RPMI8226 (cell line): ENCODE measurements at regions not wholly inside any gene's neighbourhood (a gene's known extent, or its start where the extent isn't known, plus 50 kb on each side); places are given as distances from the start of the nearest gene placed in this dataset.
A peak's percentile ranks its signal among the peaks of the same experiment; 100 is the strongest.

Experiments used
- DNase-seq: peaks from one replicate; pipeline ENCODE4 v3.0.0-alpha.2; 2015

GRCh38 chr1:116234429-116234828 is 123.2 kb downstream of the MAB21L3 start:
- no peak for DNase-seq

DNA sequence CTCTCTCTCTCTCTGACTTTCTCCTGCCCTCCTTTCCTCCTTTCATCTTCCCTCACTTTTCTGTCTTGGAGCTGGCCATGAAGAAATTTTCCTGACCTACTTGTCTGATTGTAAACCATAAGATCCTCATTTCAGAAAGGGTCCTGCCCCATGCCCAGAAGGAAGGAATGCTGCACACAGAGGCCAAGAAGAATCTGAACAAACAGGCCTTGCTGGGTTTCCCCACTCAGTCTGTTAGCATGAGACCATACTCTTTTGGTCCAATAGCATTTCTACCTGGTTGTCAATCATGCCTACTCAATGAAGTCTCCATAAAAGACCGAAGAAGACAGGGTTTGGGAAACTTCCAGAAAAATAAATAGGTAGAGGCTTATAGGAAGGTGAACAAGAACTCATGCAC is 128.7 kb downstream of the MAB21L3 start:
- DNase-seq = no peak

DNA sequence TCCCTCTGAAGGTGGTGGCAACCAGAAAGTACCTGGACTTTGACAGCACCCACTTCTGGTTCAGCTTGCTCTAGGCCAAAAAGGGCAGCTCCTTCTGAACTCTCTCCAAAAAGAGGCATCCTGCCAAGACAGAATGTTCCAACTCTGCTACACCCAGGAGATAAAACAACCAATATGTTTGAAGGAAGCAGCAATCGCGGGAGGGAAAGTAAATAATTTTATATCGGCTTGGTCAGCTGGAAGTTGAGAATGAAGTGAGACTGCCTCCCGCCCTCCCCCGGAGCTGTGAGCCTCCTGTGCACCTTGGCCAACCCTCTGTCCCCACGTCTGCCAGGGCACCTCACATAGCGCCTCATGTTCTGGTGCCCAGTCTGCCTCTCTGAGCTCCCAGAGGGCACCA is 130.3 kb upstream of the ATP1A1 start:
- no peak for DNase-seq

DNA sequence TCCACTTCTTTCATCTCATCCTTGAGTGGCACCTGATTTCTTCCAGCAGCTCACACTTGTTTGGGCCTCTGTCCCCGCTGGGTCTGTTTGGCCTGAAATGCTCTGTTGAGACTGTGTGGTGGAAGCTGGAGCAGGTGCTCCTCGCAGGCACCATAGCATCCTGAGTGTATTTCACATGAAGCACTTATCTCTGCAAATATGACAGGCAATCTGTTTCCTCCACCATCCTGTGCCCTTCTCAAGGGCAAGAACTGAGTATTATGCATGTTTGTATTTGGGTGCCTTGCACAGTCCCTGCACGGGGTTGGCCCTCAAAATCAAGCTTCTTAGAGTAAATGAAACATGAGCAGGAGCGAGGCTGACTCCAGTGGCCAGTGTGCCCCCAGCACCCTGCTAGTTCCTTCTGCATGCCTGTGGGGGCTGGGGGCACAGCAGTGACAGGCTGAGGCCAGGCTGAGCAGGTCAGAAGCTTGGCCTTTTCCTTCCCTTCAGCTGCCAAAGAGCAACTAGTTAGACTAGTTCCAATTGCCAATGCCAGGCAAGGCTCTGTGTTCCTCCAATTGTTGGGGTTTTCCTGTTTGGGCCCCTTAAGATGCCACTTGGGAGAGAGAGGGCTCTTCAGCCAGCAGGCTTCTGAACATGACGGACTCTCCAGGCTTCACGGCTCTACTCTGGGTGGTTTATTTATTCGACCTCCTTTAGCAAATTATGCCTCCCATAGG is 129.6 kb upstream of the ATP1A1 start:
- no peak for DNase-seq

- no peak for DNase-seq
These were observed 126.9 kb upstream of the ATP1A1 start for GRCh38 chr1:116246174-116246573.

- no peak for DNase-seq
These were observed 120.8 kb upstream of the ATP1A1 start for GRCh38 chr1:116252271-116252670.

DNA sequence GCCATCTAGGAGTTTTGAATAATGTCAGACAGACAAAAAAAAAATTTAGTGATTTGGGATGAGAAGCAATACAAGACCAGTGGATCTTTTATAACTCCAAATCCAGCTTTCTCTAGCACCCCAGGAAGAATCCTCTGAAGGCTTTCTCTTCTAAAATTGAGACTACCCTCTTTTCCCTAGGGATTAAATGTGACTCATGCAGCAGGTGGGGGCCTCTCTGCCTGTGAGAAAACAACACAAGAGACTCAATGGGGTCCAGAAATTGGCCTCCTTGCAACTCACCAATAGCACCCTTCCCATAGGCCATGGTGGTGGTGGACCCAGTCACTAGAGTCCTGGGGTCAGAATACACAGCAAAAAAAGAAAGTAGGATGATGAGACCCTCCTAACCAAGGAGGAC is 120.3 kb upstream of the ATP1A1 start:
- DNase-seq = no peak

DNA sequence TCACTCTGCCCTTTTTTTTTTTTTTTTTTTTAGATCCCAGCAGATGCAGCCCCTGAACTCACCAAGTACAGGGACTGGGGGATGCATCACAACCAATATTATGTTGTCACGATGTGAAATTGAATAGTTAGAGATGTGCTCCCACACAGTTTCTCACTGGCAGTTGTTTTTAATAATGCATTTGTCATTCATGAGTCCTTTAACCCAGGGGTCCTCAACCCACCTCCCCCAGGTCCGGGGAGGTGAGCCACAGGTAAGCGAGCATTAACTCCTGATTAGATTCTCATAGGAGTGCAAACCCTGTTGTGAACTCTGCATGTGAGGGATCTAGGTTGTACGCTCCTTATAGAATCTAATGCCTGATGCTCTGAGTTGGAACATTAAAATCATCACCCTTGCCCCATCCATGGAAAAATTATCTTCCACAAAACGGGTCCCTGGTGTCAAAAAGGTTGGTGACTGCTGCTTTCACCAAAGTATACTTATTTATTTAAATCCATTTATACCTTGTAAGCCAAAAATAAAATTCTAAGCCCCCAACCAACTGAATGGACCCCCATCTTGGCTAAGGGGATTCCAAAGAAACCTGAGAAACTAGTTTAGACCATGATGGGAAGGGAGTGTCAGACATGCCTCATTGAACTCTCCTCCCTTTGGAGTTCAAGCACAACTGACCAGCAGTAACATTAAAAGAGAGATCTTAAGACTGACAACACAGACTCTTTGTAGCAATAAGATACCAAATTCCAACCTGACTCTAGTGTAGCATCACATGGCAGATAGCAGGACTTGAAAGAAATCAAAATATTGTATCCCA is 119.3 kb upstream of the ATP1A1 start:
- no peak for DNase-seq

- no peak for DNase-seq
These were observed 118.3 kb upstream of the ATP1A1 start for GRCh38 chr1:116254776-116255175.

GRCh38 chr1:116255486-116256285 is 117.4 kb upstream of the ATP1A1 start:
- DNase-seq = peak; percentile 69

DNA sequence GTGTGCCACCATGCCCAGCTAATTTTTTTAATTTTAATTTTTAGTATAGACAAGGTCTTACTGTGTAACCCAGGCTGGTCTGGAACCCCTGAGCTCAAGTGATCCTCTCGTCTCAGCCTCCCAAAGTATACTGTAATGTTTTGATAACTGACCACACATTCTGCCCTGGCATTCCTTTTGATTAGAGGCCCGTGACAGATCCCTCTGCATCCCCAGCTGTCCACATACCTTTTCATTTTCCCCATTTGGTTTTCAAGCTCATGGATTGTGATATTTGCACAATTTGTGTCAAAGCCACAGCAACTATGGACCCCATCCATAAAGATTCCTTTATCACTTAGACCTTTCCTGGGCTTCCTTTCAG is 116.8 kb upstream of the ATP1A1 start:
- DNase-seq = no peak

GRCh38 chr1:116256875-116257274 is 116.2 kb upstream of the ATP1A1 start:
- no peak for DNase-seq

DNA sequence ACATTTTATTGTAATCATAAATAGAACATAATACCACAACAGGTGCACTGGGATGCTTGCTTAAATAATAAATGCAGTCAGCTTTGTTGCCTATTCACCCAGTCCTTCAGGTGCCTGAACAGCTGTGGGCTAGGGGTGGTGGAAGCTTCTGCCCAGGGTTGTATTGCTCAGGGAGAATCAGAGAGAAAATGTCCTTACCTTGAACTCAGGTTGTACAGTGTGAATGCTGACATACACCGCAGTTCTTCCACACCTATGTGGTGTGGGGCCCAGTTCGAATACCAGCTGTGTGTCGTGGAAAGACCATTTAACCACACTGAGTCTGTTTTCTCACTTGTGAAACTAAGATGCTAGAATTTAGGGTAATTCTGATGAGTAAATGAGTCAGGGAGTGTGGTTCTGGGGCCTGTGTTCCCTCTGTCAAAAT is 115.7 kb upstream of the ATP1A1 start:
- peak; percentile 85 for DNase-seq

GRCh38 chr1:116257836-116258235 is 115.2 kb upstream of the ATP1A1 start:
- DNase-seq = no peak

- no peak for DNase-seq
These were observed 114.2 kb upstream of the ATP1A1 start for GRCh38 chr1:116258668-116259419.

- DNase-seq = peak; percentile 9
These were observed 113.4 kb upstream of the ATP1A1 start for GRCh38 chr1:116259663-116260062.

DNA sequence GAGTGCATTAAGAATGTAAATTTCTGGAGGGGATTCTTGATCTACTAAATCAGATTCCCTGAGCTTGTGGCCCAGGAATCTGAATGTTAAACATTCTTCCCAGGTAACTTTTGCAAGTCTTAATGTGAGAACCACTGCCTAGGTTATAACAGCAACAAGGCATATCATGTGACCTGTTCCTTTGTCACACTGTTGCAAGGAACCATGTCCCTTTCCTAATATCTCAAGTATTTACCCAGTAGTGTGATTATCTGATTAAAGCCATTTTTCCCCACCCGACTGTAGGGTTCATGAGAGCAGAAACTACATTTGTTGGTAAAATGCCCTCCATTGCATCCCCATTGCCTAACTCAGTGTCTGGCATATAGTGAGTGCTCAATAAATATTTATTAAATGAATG is 112.9 kb upstream of the ATP1A1 start:
- no peak for DNase-seq

DNA sequence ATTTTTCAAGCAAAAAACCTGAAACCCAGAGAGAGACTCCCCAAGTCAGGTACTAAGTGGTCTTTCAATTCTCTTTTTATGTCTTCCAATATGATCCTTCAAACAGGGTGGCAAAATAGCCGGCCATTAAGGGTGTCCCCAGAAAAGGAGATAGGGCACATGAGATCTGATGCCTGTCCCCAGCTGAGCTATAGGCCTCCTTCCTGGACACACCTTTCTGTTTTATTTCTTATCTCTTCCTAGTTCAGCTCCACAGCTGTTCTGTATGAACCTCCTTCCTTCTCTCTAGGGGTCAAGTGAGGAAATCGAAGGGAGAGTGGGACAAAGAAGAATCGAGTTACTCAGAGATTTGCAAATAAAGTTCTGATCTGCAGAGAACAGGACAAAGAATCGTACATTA is 112.4 kb upstream of the ATP1A1 start:
- no peak for DNase-seq

GRCh38 chr1:116261227-116261626 is 111.8 kb upstream of the ATP1A1 start:
- no peak for DNase-seq

DNA sequence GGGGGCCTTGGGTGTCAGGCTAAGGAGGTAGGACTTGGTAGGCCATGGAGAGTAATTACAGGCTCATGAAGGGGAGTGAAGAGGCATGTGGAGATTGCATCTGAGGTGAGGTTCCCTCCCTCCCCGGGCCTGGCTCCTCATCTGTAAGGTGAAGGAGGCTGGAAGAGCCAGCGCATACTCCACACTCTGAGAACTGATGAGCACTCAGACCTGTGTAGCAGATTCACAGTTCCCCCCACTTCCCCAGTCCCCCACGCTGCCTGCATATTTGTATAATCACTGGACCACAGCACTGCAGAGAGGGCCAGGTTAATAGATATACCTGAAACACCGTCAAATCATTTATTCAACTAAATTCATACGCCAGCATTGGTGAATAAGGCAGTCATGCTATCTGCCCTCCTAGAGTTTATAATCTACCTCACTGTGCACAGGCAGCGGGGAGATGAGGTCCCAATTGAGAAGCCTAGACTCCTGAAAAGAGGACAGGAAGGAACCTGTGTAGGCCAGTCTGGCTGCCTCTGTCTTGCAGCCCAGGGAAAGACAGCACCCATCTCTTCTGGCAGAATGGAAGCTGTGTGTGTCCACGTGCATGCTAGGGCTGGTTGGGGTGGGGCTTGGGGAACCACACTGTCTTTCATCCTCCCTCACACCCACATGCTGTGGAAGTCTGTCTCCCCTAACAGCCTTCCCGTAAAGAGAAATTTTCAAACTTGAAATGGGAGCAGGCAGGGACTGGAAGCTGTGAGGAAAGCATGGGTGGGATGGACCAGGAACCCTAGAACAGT is 110.6 kb upstream of the ATP1A1 start:
- no peak for DNase-seq

DNA sequence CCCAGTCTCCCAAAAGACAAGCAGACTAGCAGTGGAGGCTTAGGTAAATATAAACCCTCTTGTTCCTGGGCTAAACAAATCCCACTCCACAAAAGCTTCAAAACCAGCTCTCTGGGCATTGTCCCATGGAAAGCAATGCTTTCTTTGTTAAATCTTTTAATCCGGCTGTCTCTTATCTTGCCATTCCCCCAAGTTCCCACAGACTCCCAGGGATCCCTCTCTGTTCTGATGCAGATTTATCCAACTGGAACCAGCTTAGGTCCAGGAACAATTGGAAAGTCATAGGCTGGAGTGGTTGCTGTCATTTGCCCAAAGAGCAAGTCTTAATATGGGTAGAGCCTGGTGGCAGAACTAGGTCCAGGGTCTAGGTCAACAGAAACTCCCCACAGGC is 110.1 kb upstream of the ATP1A1 start:
- no peak for DNase-seq
